NCI-H2029 treated with DMSO at 0.1 percent for 48 hours (cell line): ENCODE measurements at regions not wholly inside any gene's neighbourhood (a gene's known extent, or its start where the extent isn't known, plus 50 kb on each side); places are given as distances from the start of the nearest gene placed in this dataset.

ENCODE experiments used
- DNase-seq: peaks from one replicate; lab custom pipeline; 2025; lab: John Stamatoyannopoulos, UW

- DNase-seq = no peak
These were observed 203.9 kb upstream of the BLID start for GRCh38 chr11:122319691-122320620.

GRCh38 chr11:122319085-122319484 is 203.1 kb upstream of the BLID start:
- no peak for DNase-seq

- no peak for DNase-seq
These were observed 201.3 kb upstream of the BLID start for GRCh38 chr11:122317305-122317704.

- DNase-seq = no peak
These were observed 197.6 kb upstream of the BLID start for GRCh38 chr11:122313581-122313980.

GRCh38 chr11:122311216-122311755 is 195.3 kb upstream of the BLID start:
- no peak for DNase-seq

- no peak for DNase-seq
These were observed 194.8 kb upstream of the BLID start for GRCh38 chr11:122310766-122311165.

GRCh38 chr11:122309262-122309925 is 193.4 kb upstream of the BLID start:
- no peak for DNase-seq

GRCh38 chr11:122308226-122308625 is 192.2 kb upstream of the BLID start:
- DNase-seq = no peak

- no peak for DNase-seq
These were observed 191.5 kb upstream of the BLID start for GRCh38 chr11:122307476-122308035.

- no peak for DNase-seq
These were observed 190.9 kb upstream of the BLID start for GRCh38 chr11:122306831-122307391.

GRCh38 chr11:122305426-122306320 is 189.7 kb upstream of the BLID start:
- DNase-seq = no peak

- no peak for DNase-seq
These were observed 189.0 kb upstream of the BLID start for GRCh38 chr11:122304973-122305372.

GRCh38 chr11:122304306-122304705 is 188.3 kb upstream of the BLID start:
- no peak for DNase-seq

- no peak for DNase-seq
These were observed 178.0 kb upstream of the BLID start for GRCh38 chr11:122294041-122294440.

GRCh38 chr11:122293296-122294023 is 177.4 kb upstream of the BLID start:
- DNase-seq = no peak

- no peak for DNase-seq
These were observed 171.4 kb upstream of the BLID start for GRCh38 chr11:122287401-122287800.

GRCh38 chr11:122285070-122285988 is 169.3 kb upstream of the BLID start:
- no peak for DNase-seq

- DNase-seq = no peak
These were observed 164.9 kb upstream of the BLID start for GRCh38 chr11:122280870-122281269.

- DNase-seq = no peak
These were observed 163.2 kb upstream of the BLID start for GRCh38 chr11:122279194-122279593.

GRCh38 chr11:122277493-122277892 is 161.5 kb upstream of the BLID start:
- no peak for DNase-seq
